Osteocyte (in vitro differentiated cells): ENCODE measurements at regions not wholly inside any gene's neighbourhood (a gene's known extent, or its start where the extent isn't known, plus 50 kb on each side); places are given as distances from the start of the nearest gene placed in this dataset.

Source experiments
- DNase-seq: peaks from one replicate; pipeline ENCODE4 v3.0.0; 2021; ENCODE audit warnings: mixed read lengths; ENCODE audit not compliant: unreplicated experiment; ENCODE audit errors: extremely low spot score
- H3K27ac Mint-ChIP-seq: one replicate; pipeline ENCODE4 v1.8.0; 2021; ENCODE audit warnings: mild to moderate bottlenecking, mixed read lengths; ENCODE audit not compliant: unreplicated experiment
- H3K27me3 Mint-ChIP-seq: one replicate; pipeline ENCODE4 v1.8.0; 2021; ENCODE audit warnings: mixed read lengths; ENCODE audit not compliant: unreplicated experiment
- H3K36me3 Mint-ChIP-seq: one replicate; pipeline ENCODE4 v1.8.0; 2021; ENCODE audit warnings: mixed read lengths; ENCODE audit not compliant: unreplicated experiment
- H3K4me1 Mint-ChIP-seq: one replicate; pipeline ENCODE4 v1.8.0; 2021; ENCODE audit warnings: mixed read lengths; ENCODE audit not compliant: unreplicated experiment
- H3K4me3 Mint-ChIP-seq: one replicate; pipeline ENCODE4 v1.8.0; 2021; ENCODE audit warnings: mild to moderate bottlenecking, moderate library complexity, mixed read lengths; ENCODE audit not compliant: unreplicated experiment
- H3K9me3 Mint-ChIP-seq: one replicate; pipeline ENCODE4 v1.8.0; 2021; ENCODE audit warnings: mixed read lengths; ENCODE audit not compliant: unreplicated experiment
- CTCF ChIP-seq: fragments of 200-600 bp; sonication (generic); IDR thresholded peaks from 2 replicates; pipeline ENCODE4 v1.5.0; 2021; ENCODE audit warnings: antibody characterized with exemption, mild to moderate bottlenecking, moderate library complexity

GRCh38 chr4:41322617-41323016 lies 65.9 kb downstream of the UCHL1 start:
- H3K27me3 Mint-ChIP-seq = peaks cover 16% of the 10 kb centered on the region
- no peak for DNase-seq
- H3K4me3 Mint-ChIP-seq = no peak overlapping the region
- no peak for TF ChIP-seq CTCF
- H3K27ac Mint-ChIP-seq = no peak overlapping the region
- H3K36me3 Mint-ChIP-seq = no peaks in the 10 kb centered on the region
- no peaks in the 10 kb centered on the region for H3K9me3 Mint-ChIP-seq
- no peaks in the 10 kb centered on the region for H3K4me1 Mint-ChIP-seq

- DNase-seq = no peak
- H3K27me3 Mint-ChIP-seq = peaks cover 15% of the 10 kb centered on the region
- no peak overlapping the region for H3K27ac Mint-ChIP-seq
- no peaks in the 10 kb centered on the region for H3K36me3 Mint-ChIP-seq
- H3K4me1 Mint-ChIP-seq = no peaks in the 10 kb centered on the region
- no peaks in the 10 kb centered on the region for H3K9me3 Mint-ChIP-seq
- no peak overlapping the region for H3K4me3 Mint-ChIP-seq
- TF ChIP-seq CTCF = no peak
Measured at GRCh38 chr4:41323179-41323578, 66.5 kb downstream of the UCHL1 start.

GRCh38 chr4:41323706-41324105 lies 67.0 kb downstream of the UCHL1 start:
- no peak for DNase-seq
- Mint-ChIP-seq H3K27me3 (peaks cover 13% of the 10 kb centered on the region), H3K4me1 (no peaks in the 10 kb centered on the region), H3K4me3 (no peak overlapping the region), H3K9me3 (no peaks in the 10 kb centered on the region), H3K36me3 (no peaks in the 10 kb centered on the region), H3K27ac (no peak overlapping the region)
- no peak for TF ChIP-seq CTCF

- no peak overlapping the region for H3K27ac Mint-ChIP-seq
Measured at GRCh38 chr4:41324861-41325260, 68.1 kb downstream of the UCHL1 start.

GRCh38 chr4:41325901-41326300 lies 69.2 kb downstream of the UCHL1 start:
- no peaks in the 10 kb centered on the region for H3K9me3 Mint-ChIP-seq
- peaks cover 6% of the 10 kb centered on the region for H3K27me3 Mint-ChIP-seq
- H3K27ac Mint-ChIP-seq = no peak overlapping the region
- H3K36me3 Mint-ChIP-seq = no peaks in the 10 kb centered on the region
- TF ChIP-seq CTCF = no peak
- DNase-seq = no peak
- H3K4me1 Mint-ChIP-seq = no peaks in the 10 kb centered on the region
- H3K4me3 Mint-ChIP-seq = no peak overlapping the region

More at GRCh38 chr4:41324861-41325260, 68.1 kb downstream of the UCHL1 start:
- Mint-ChIP-seq H3K27me3 (peaks cover 6% of the 10 kb centered on the region), H3K9me3 (no peaks in the 10 kb centered on the region), H3K4me3 (no peak overlapping the region), H3K36me3 (no peaks in the 10 kb centered on the region), H3K4me1 (no peaks in the 10 kb centered on the region)
- no peak for TF ChIP-seq CTCF
- no peak for DNase-seq
